Stimulated activated CD8-positive, alpha-beta memory T cell treated with anti-CD3 and anti-CD28 coated beads, Interleukin-2, amount 100 ng/mL, for 1 hour (primary cell): ENCODE measurements at regions not wholly inside any gene's neighbourhood (a gene's known extent, or its start where the extent isn't known, plus 50 kb on each side); places are given as distances from the start of the nearest gene placed in this dataset.
A peak's percentile ranks its signal among the peaks of the same experiment; 100 is the strongest.

Source experiments
- DNase-seq, 2 donors: peaks; one replicate each; pipeline ENCODE4 v3.0.0-alpha.2; 2020; ENCODE audit warnings: low read depth in 2 of 2

- no peak for DNase-seq
These were observed 83.1 kb upstream of the AJAP1 start for GRCh38 chr1:4571263-4571662.

GRCh38 chr1:4573526-4573925 lies 80.9 kb upstream of the AJAP1 start:
- DNase-seq = no peak

GRCh38 chr1:4581807-4582206 lies 72.6 kb upstream of the AJAP1 start:
- DNase-seq = no peak

GRCh38 chr1:4584449-4584848 lies 70.0 kb upstream of the AJAP1 start:
- no peak for DNase-seq

- peak in 1 of 2 donors; percentile 6 for DNase-seq
These were observed 69.2 kb upstream of the AJAP1 start for GRCh38 chr1:4585216-4585615.

GRCh38 chr1:4585705-4586104 lies 68.7 kb upstream of the AJAP1 start:
- DNase-seq = no peak

- DNase-seq = no peak
These were observed 67.7 kb upstream of the AJAP1 start for GRCh38 chr1:4586611-4587160.

GRCh38 chr1:4587721-4588120 lies 66.7 kb upstream of the AJAP1 start:
- no peak for DNase-seq

- DNase-seq = no peak
These were observed 63.7 kb upstream of the AJAP1 start for GRCh38 chr1:4590756-4591155.

- DNase-seq = no peak
These were observed 62.5 kb upstream of the AJAP1 start for GRCh38 chr1:4591926-4592325.

GRCh38 chr1:4593106-4593505 lies 61.3 kb upstream of the AJAP1 start:
- DNase-seq = no peak

- DNase-seq = no peak
These were observed 60.0 kb upstream of the AJAP1 start for GRCh38 chr1:4594286-4594991.

- no peak for DNase-seq
These were observed 58.8 kb upstream of the AJAP1 start for GRCh38 chr1:4595341-4596225.

GRCh38 chr1:4596486-4596885 lies 57.9 kb upstream of the AJAP1 start:
- no peak for DNase-seq

GRCh38 chr1:4597020-4597419 lies 57.4 kb upstream of the AJAP1 start:
- DNase-seq = no peak

- DNase-seq = no peak
These were observed 55.8 kb upstream of the AJAP1 start for GRCh38 chr1:4598561-4598960.

GRCh38 chr1:4599521-4599920 lies 54.9 kb upstream of the AJAP1 start:
- DNase-seq = no peak

- no peak for DNase-seq
These were observed 54.4 kb upstream of the AJAP1 start for GRCh38 chr1:4599951-4600481.

- no peak for DNase-seq
These were observed 53.6 kb upstream of the AJAP1 start for GRCh38 chr1:4600615-4601460.

GRCh38 chr1:4601941-4602340 lies 52.5 kb upstream of the AJAP1 start:
- no peak for DNase-seq

GRCh38 chr1:4602462-4603294 lies 51.7 kb upstream of the AJAP1 start:
- no peak for DNase-seq
